Stimulated activated CD8-positive, alpha-beta memory T cell treated with anti-CD3 and anti-CD28 coated beads, Interleukin-7, amount 100 ng/mL, for 1 hour (primary cell): ENCODE measurements at regions not wholly inside any gene's neighbourhood (a gene's known extent, or its start where the extent isn't known, plus 50 kb on each side); places are given as distances from the start of the nearest gene placed in this dataset.
"Not testable (repeated sequence)": the region's sequence is repeated elsewhere in the genome, so short reads cannot be mapped to it uniquely, and the experiment has no call there.

ENCODE experiments used
- DNase-seq, 2 donors: peaks; one replicate each; pipeline ENCODE4 v3.0.0-alpha.2; 2020; ENCODE audit warnings: low read depth in 2 of 2

- not testable (repeated sequence) for DNase-seq
Measured at GRCh38 chr10:46095943-46096342, 49.9 kb upstream of the MSMB start.

GRCh38 chr10:46096446-46096845, 50.4 kb upstream of the MSMB start:
- no peak for DNase-seq

- no peak for DNase-seq
Measured at GRCh38 chr10:46096909-46097575, 51.0 kb upstream of the MSMB start.

GRCh38 chr10:46097576-46098317, 51.7 kb upstream of the MSMB start:
- no peak for DNase-seq

- DNase-seq: no peak
Measured at GRCh38 chr10:46098386-46098785, 52.3 kb upstream of the MSMB start.

- DNase-seq: not testable (repeated sequence)
Measured at GRCh38 chr10:46098925-46099324, 52.9 kb upstream of the MSMB start.

- no peak for DNase-seq
Measured at GRCh38 chr10:46104071-46104585, 58.1 kb upstream of the MSMB start.

- not testable (repeated sequence) for DNase-seq
Measured at GRCh38 chr10:46105416-46105815, 59.3 kb upstream of the MSMB start.

GRCh38 chr10:46105856-46106409, 59.9 kb upstream of the MSMB start:
- not testable (repeated sequence) for DNase-seq

- peak in 1 of 2 donors; percentile 20 for DNase-seq
Measured at GRCh38 chr10:46106410-46107255, 60.6 kb upstream of the MSMB start.

GRCh38 chr10:46108158-46108499, 62.1 kb upstream of the MSMB start:
- not testable (repeated sequence) for DNase-seq

- not testable (repeated sequence) for DNase-seq
Measured at GRCh38 chr10:46154271-46154670, 108.2 kb upstream of the MSMB start.

- DNase-seq: not testable (repeated sequence)
Measured at GRCh38 chr10:46154683-46155082, 108.6 kb upstream of the MSMB start.

- DNase-seq: not testable (repeated sequence)
Measured at GRCh38 chr10:46156866-46157265, 110.8 kb upstream of the MSMB start.

GRCh38 chr10:46169736-46170135, 117.1 kb upstream of the ANTXRL start:
- no peak for DNase-seq

- no peak for DNase-seq
Measured at GRCh38 chr10:46170789-46171188, 116.0 kb upstream of the ANTXRL start.

- no peak for DNase-seq
Measured at GRCh38 chr10:46171661-46172060, 115.1 kb upstream of the ANTXRL start.

GRCh38 chr10:46175296-46175695, 111.5 kb upstream of the ANTXRL start:
- no peak for DNase-seq

GRCh38 chr10:46175831-46176230, 111.0 kb upstream of the ANTXRL start:
- no peak for DNase-seq

- DNase-seq: not testable (repeated sequence)
Measured at GRCh38 chr10:46187431-46187830, 99.4 kb upstream of the ANTXRL start.

- no peak for DNase-seq
Measured at GRCh38 chr10:46197050-46197449, 89.7 kb upstream of the ANTXRL start.

- DNase-seq: no peak
Measured at GRCh38 chr10:46198516-46198915, 88.3 kb upstream of the ANTXRL start.
